ENCODE measurements at regions not wholly inside any gene's neighbourhood (a gene's known extent, or its start where the extent isn't known, plus 50 kb on each side); places are given as distances from the start of the nearest gene placed in this dataset.
"Not testable (repeated sequence)": the region's sequence is repeated elsewhere in the genome, so short reads cannot be mapped to it uniquely, and the experiment has no call there.

GRCh38 chr2:121150713-121151112 is 134.3 kb downstream of the TFCP2L1 start:
- no peak for DNase-seq

DNA sequence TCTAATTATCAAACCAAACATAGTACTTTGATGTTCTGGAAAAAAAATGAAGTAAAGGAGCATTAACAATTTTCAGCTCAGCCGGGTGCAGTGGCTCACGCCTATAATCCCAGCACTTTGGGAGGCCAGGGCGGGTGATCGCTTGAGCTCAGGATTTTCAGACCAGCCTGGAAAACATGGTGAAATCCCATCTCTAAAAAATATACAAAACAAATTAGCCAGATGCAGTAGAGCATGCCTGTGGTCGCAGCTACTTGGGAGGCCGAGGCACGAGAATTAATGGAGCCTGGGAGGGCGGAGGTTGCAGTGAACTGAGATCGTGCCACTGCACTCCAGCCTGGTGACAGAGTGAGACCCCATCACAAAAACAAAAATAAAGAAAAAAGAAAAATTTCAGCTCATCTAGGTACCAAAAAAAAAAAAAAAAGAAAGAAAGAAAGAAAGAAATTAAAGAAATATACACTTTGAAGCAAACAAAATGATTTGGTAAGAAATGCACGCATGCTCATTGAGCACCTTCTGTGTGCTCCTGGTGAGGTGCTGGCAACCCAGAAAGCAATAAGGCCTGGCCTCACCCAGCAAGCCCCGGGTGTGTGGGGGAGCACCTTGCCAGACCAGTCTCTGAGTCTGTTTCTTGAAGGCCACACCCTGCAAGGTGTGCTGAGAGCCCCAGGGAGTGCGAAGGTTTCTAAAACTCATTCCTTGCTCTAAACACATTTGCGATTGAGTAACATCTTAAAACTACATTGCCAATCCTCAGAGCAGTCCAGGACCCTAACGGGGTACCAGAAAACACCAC is 133.5 kb downstream of the TFCP2L1 start:
- no peak for DNase-seq

DNA sequence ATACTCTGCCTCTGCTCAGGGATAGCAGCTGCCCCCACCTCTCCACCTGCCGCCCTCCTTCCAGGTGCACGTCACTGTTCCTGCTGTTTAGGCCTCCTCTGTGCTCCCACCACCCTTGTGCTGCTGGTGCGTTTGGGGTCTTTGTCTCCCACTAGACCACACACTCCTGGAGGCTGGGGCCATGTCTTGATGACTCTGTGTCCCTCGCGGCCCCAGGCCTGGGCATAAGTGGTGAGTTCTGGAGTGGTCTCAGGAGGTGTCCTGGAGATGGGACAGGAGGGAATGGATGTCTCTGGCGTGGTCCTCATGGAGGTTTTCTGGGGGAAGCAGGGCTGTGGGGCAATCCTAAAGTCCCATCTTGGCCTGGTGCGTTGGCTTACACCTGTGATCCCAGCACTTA is 132.1 kb downstream of the TFCP2L1 start:
- no peak for DNase-seq

DNA sequence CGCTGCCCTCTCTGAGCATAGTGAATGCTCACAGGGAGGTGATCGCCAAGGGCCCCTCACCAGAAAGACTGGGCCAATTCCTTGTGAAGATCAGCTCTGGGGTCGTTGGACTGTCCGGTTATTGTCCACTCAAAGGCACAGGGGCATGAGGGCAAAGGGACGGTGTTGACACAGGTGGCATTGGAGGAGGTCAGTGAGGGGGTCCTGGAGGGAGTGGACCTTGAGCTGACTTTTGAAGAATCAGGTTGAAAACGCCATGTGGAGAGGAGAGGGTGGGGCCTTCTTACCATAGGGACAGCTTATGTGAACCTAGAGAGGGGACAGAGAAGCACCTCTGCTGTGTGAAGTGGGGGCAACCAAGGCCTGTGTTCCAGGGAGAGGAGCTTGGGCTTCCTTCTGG is 131.5 kb downstream of the TFCP2L1 start:
- DNase-seq, result no peak

GRCh38 chr2:121155502-121156056 is 129.4 kb downstream of the TFCP2L1 start:
- no peak for DNase-seq

- not testable (repeated sequence) for DNase-seq
Measured at GRCh38 chr2:121157481-121157880, 127.5 kb downstream of the TFCP2L1 start.

DNA sequence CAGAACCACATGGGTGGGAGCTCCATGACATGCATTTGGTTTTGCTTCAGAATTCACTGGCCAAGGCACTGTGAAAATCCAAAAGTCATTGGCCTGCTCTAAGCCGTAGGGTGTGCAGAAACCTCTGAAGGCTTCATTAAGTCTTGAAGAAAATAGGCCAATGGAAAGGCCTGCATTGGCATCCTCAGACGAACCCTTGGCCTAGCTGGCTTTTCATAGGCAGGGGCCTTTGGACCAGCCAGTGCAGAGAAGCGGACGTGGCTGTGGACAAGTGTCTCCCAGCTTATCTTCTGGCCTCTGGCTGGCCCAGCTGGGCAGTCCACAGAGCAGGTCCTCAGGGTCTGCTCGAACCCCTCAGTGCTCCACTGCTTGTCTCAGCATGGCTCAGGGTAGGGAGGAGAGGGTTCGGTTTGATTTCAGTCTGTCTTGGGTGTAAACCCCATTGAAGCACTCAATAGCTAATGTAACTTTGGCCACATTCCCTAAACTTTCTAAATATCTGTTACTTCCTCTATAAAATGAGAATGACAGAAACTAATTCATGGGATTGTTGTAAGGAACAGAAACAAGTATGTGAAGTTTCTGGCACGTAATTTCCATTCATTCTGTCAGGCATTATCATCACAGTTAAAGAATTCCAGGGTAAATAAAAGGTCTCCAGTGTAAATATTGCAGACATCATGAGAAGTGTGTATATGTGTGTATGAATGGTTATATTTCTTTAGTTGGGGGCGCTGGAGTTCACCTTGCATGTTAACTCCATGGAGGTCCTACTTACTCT is 125.5 kb downstream of the TFCP2L1 start:
- DNase-seq, result no peak

DNA sequence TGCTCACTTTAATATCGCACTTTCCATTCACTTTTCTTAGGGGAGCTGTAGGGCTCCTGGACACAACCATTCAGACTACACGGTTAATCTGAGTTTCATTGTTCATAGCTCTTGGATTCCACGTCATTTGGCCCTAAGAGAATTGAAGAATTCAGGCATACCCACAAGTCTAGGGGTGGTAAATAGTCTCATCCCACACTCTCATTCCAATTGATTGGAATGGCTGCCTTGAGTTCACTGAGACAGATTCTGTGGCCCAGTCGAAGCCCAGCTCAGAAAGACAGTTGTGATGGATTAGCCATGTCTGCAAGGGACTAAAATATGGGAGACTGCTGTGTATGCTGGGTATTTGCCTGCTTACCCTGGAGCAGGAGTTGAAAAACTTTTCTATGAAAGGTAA is 124.6 kb downstream of the TFCP2L1 start:
- no peak for DNase-seq

- DNase-seq, result no peak
Measured at GRCh38 chr2:121161272-121161671, 123.7 kb downstream of the TFCP2L1 start.

DNA sequence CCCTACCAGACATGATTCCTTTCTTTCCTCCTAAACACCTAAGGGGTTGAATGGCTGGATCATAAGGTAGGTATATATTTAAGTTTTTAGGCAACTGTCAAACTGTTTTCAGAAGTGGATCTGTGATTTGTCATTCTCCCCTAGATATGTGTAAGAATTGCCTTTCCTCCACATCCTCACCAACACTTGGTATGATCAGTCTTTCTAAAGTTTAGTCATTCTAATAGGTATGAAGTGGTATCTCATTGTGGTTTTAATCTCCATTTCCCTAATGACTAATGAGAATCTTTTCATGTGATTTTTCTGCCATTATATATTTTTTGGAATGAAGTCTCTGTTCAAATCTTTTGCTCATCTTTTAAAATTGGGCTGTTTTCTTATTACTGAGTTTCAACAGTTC is 122.1 kb downstream of the TFCP2L1 start:
- DNase-seq, result no peak

DNA sequence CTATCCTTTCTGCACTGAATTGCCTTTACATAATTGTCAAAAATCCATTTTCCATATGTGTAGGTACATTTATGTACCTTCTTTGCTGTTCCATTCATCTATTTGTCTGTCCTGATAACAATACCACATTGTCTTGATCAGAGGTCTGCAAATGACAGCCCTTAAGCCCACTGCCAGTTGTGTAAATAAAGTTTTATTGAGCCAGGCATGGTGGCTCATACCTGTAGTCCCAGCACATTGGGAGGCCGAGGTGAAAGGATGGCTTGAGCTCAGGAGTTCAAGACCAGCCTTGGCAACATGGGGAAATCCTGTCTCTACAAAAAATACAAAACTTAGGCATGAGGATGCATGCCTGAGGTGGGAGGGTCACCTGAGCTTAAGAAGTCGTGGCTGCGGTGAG is 121.0 kb downstream of the TFCP2L1 start:
- no peak for DNase-seq

- DNase-seq, result no peak
Measured at GRCh38 chr2:121165038-121165542, 119.9 kb downstream of the TFCP2L1 start.
